Mucosa of rectum (tissue), 2 donors: ENCODE measurements at regions not wholly inside any gene's neighbourhood (a gene's known extent, or its start where the extent isn't known, plus 50 kb on each side); places are given as distances from the start of the nearest gene placed in this dataset.
A peak's percentile ranks its signal among the peaks of the same experiment; 100 is the strongest.

ENCODE experiments used
- H3K27ac ChIP-seq, 2 donors: one replicate each; pipeline ENCODE4 v1.7.0; 2013; ENCODE audit warnings: inconsistent platforms in 2 of 2, low read depth in 2 of 2, low read length in 2 of 2
- H3K27me3 ChIP-seq, 2 donors: one replicate each; pipeline ENCODE4 v1.7.0; 2013; ENCODE audit warnings: low read length in 2 of 2; ENCODE audit not compliant: control insufficient read depth in 2 of 2, insufficient read depth in 2 of 2
- H3K36me3 ChIP-seq, 2 donors: one replicate each; pipeline ENCODE4 v1.7.0; 2013; ENCODE audit warnings: low read length in 2 of 2; ENCODE audit not compliant: control insufficient read depth in 2 of 2, insufficient read depth in 2 of 2
- H3K4me1 ChIP-seq, 2 donors: one replicate each; pipeline ENCODE4 v1.7.0; 2013; ENCODE audit warnings: low read length in 2 of 2, mild to moderate bottlenecking in 1 of 2; ENCODE audit not compliant: control insufficient read depth in 2 of 2, insufficient read depth in 2 of 2
- H3K4me3 ChIP-seq, 2 donors: one replicate each; pipeline ENCODE4 v1.7.0; 2013; ENCODE audit warnings: low read length in 2 of 2
- H3K9ac ChIP-seq, 2 donors: one replicate each; pipeline ENCODE4 v1.7.0; 2013; ENCODE audit warnings: low read length in 2 of 2, low read depth in 1 of 2, mild to moderate bottlenecking in 1 of 2
- H3K9me3 ChIP-seq, 2 donors: one replicate each; pipeline ENCODE4 v1.7.0; 2013; ENCODE audit warnings: low read length in 2 of 2; ENCODE audit not compliant: control insufficient read depth in 2 of 2
- donor health status: healthy.
- donor health status: Normal muscosa, but diverticular disease.

- Histone ChIP-seq H3K4me3 (no peak overlapping the region), H3K27me3 (no peaks in the 10 kb centered on the region), H3K9ac (no peak overlapping the region), H3K4me1 (no peaks in the 10 kb centered on the region), H3K9me3 (no peaks in the 10 kb centered on the region), H3K27ac (no peak overlapping the region), H3K36me3 (no peaks in the 10 kb centered on the region)
These were observed 291.3 kb downstream of the COG6 start for GRCh38 chr13:39946769-39947168.

GRCh38 chr13:39951301-39951700 lies 295.8 kb downstream of the COG6 start:
- H3K4me1 ChIP-seq: peaks cover 0 to 2% of the 10 kb centered on the region in 2 donors
- no peaks in the 10 kb centered on the region for H3K36me3 ChIP-seq
- H3K4me3 ChIP-seq: no peak overlapping the region
- H3K27ac ChIP-seq: no peak overlapping the region
- H3K9ac ChIP-seq: no peak overlapping the region
- H3K27me3 ChIP-seq: no peaks in the 10 kb centered on the region
- H3K9me3 ChIP-seq: no peaks in the 10 kb centered on the region

- no peaks in the 10 kb centered on the region for H3K9me3 ChIP-seq
- H3K9ac ChIP-seq: no peak overlapping the region
- H3K4me1 ChIP-seq: peaks cover 0 to 2% of the 10 kb centered on the region in 2 donors
- no peak overlapping the region for H3K4me3 ChIP-seq
- H3K36me3 ChIP-seq: no peaks in the 10 kb centered on the region
- H3K27me3 ChIP-seq: no peaks in the 10 kb centered on the region
- H3K27ac ChIP-seq: no peak overlapping the region
These were observed 297.1 kb downstream of the COG6 start for GRCh38 chr13:39952249-39953233.

GRCh38 chr13:39954476-39954875 lies 299.0 kb downstream of the COG6 start:
- H3K9ac ChIP-seq: no peak overlapping the region
- H3K9me3 ChIP-seq: no peaks in the 10 kb centered on the region
- no peak overlapping the region for H3K4me3 ChIP-seq
- H3K4me1 ChIP-seq: peaks cover 0 to 2% of the 10 kb centered on the region in 2 donors
- no peaks in the 10 kb centered on the region for H3K36me3 ChIP-seq
- H3K27ac ChIP-seq: no peak overlapping the region
- H3K27me3 ChIP-seq: no peaks in the 10 kb centered on the region

GRCh38 chr13:39955560-39955959 lies 300.1 kb downstream of the COG6 start:
- Histone ChIP-seq H3K9me3 (no peaks in the 10 kb centered on the region), H3K27ac (no peak overlapping the region), H3K27me3 (no peaks in the 10 kb centered on the region), H3K4me3 (no peak overlapping the region), H3K4me1 (peaks cover 0 to 2% of the 10 kb centered on the region in 2 donors), H3K9ac (no peak overlapping the region), H3K36me3 (no peaks in the 10 kb centered on the region)

GRCh38 chr13:39956036-39956435 lies 300.6 kb downstream of the COG6 start:
- Histone ChIP-seq H3K27ac (no peak overlapping the region), H3K27me3 (no peaks in the 10 kb centered on the region), H3K4me1 (peaks cover 0 to 2% of the 10 kb centered on the region in 2 donors), H3K36me3 (no peaks in the 10 kb centered on the region), H3K9ac (no peak overlapping the region), H3K9me3 (no peaks in the 10 kb centered on the region), H3K4me3 (no peak overlapping the region)

GRCh38 chr13:39957868-39958677 lies 302.6 kb downstream of the COG6 start:
- Histone ChIP-seq H3K36me3 (no peaks in the 10 kb centered on the region), H3K4me1 (no peaks in the 10 kb centered on the region), H3K27me3 (no peaks in the 10 kb centered on the region), H3K4me3 (peak overlapping the region in 1 of 2 donors; percentile 26), H3K27ac (no peak overlapping the region), H3K9me3 (no peaks in the 10 kb centered on the region), H3K9ac (no peak overlapping the region)

GRCh38 chr13:39959497-39960144 lies 304.2 kb downstream of the COG6 start:
- no peaks in the 10 kb centered on the region for H3K9me3 ChIP-seq
- H3K27ac ChIP-seq: no peak overlapping the region
- H3K4me3 ChIP-seq: no peak overlapping the region
- H3K4me1 ChIP-seq: no peaks in the 10 kb centered on the region
- H3K9ac ChIP-seq: no peak overlapping the region
- H3K36me3 ChIP-seq: no peaks in the 10 kb centered on the region
- no peaks in the 10 kb centered on the region for H3K27me3 ChIP-seq

- Histone ChIP-seq H3K9me3 (no peaks in the 10 kb centered on the region), H3K27ac (no peak overlapping the region), H3K4me1 (no peaks in the 10 kb centered on the region), H3K9ac (no peak overlapping the region), H3K4me3 (no peak overlapping the region), H3K27me3 (no peaks in the 10 kb centered on the region), H3K36me3 (no peaks in the 10 kb centered on the region)
These were observed 304.7 kb downstream of the COG6 start for GRCh38 chr13:39960191-39960590.

- Histone ChIP-seq H3K9ac (no peak overlapping the region), H3K36me3 (no peaks in the 10 kb centered on the region), H3K9me3 (no peaks in the 10 kb centered on the region), H3K4me1 (no peaks in the 10 kb centered on the region), H3K27me3 (no peaks in the 10 kb centered on the region), H3K27ac (no peak overlapping the region), H3K4me3 (no peak overlapping the region)
These were observed 305.6 kb downstream of the COG6 start for GRCh38 chr13:39961036-39961435.
